SK-N-SH (cell line): ENCODE measurements at regions not wholly inside any gene's neighbourhood (a gene's known extent, or its start where the extent isn't known, plus 50 kb on each side); places are given as distances from the start of the nearest gene placed in this dataset.

Source experiments
- CTCF ChIA-PET: fragments of 300-600, 350-600 bp; formaldehyde crosslinking; extraction: SDS; loops from one replicate; lab custom pipeline; 2021; lab: Yijun Ruan, JAX
- POLR2A ChIA-PET: fragments of 350-600 bp; sonication (Branson Sonifier 250); formaldehyde crosslinking; extraction: SDS; loops from one replicate; lab custom pipeline; 2020; ENCODE audit warnings: antibody characterized with exemption, inconsistent platforms; lab: Yijun Ruan, JAX
- DNase-seq: peaks from one replicate; pipeline ENCODE4 v3.0.0; 2012
- H2AFZ ChIP-seq: fragments of 200-600 bp; sonication (generic); 2 replicates; pipeline ENCODE4 v1.8.1; 2016; ENCODE audit warnings: antibody characterized with exemption, mild to moderate bottlenecking, low read depth
- H3F3A ChIP-seq: fragments of 200-600 bp; sonication (generic); replicated peaks from 2 replicates; pipeline ENCODE3; 2016; ENCODE audit warnings: antibody characterized with exemption, mild to moderate bottlenecking; ENCODE audit not compliant: insufficient read depth
- H3K27ac ChIP-seq, 2 experiments: fragments of 200-500 bp in 1 of 2; fragments of 200-600 bp in 1 of 2; sonication (Bioruptor generic) in 1 of 2; sonication (generic), shearing (Covaris generic) in 1 of 2; 2 replicates each; pipeline versions ENCODE4 v1.5.1 to v1.6.1; 2014 to 2016; ENCODE audit warnings: low read depth in 2 of 2, inconsistent platforms in 1 of 2, low read length in 1 of 2, mild to moderate bottlenecking in 1 of 2, mixed read lengths in 1 of 2
- H3K27me3 ChIP-seq: fragments of 200-600 bp; sonication (generic), shearing (Covaris generic); 2 replicates; pipeline ENCODE4 v1.6.1; 2016; ENCODE audit warnings: mixed run types; ENCODE audit not compliant: insufficient read depth
- H3K36me3 ChIP-seq, 2 experiments: fragments of 200-500 bp in 1 of 2; fragments of 200-600 bp in 1 of 2; sonication (Bioruptor generic) in 1 of 2; sonication (generic) in 1 of 2; replicated peaks in 1 of 2; 2 replicates each; pipeline versions ENCODE3 to v1.5.1; 2014 to 2016; ENCODE audit warnings: low read length in 1 of 2, mild to moderate bottlenecking in 1 of 2; ENCODE audit not compliant: insufficient read depth in 2 of 2, control insufficient read depth in 1 of 2
- H3K4me1 ChIP-seq, 2 experiments: fragments of 200-500 bp in 1 of 2; fragments of 200-600 bp in 1 of 2; sonication (Bioruptor generic) in 1 of 2; sonication (generic), shearing (Covaris generic) in 1 of 2; 2 replicates each; pipeline versions ENCODE4 v1.5.1 to v1.6.1; 2014 to 2016; ENCODE audit warnings: low read depth in 1 of 2, low read length in 1 of 2, mixed run types in 1 of 2; ENCODE audit not compliant: insufficient read depth in 2 of 2, control insufficient read depth in 1 of 2
- H3K4me2 ChIP-seq: fragments of 200-600 bp; sonication (generic), shearing (Covaris generic); 2 replicates; pipeline ENCODE4 v1.6.1; 2017; ENCODE audit warnings: mixed run types
- H3K4me3 ChIP-seq, 2 experiments: fragments of 200-500 bp in 1 of 2; fragments of 200-600 bp in 1 of 2; sonication (Bioruptor generic) in 1 of 2; sonication (generic), shearing (Covaris generic) in 1 of 2; 2 replicates each; pipeline versions ENCODE4 v1.5.1 to v1.8.1; 2014 to 2016; ENCODE audit warnings: low read depth in 2 of 2, inconsistent platforms in 1 of 2, low read length in 1 of 2, mild to moderate bottlenecking in 1 of 2, mixed read lengths in 1 of 2, moderate library complexity in 1 of 2
- H3K79me2 ChIP-seq: fragments of 200-600 bp; sonication (generic); 2 replicates; pipeline ENCODE4 v1.8.1; 2017; ENCODE audit warnings: mild to moderate bottlenecking; ENCODE audit not compliant: insufficient read depth
- H3K9ac ChIP-seq: fragments of 200-600 bp; sonication (generic); 2 replicates; pipeline ENCODE4 v1.6.1; 2017; ENCODE audit warnings: mixed run types
- H3K9me2 ChIP-seq: fragments of 200-600 bp; sonication (generic); 2 replicates; pipeline ENCODE4 v1.6.1; 2017; ENCODE audit warnings: mixed run types
- H3K9me3 ChIP-seq: fragments of 200-600 bp; sonication (generic); 2 replicates; pipeline ENCODE4 v1.6.1; 2017; ENCODE audit warnings: mixed run types, mild to moderate bottlenecking, moderate library complexity
- H4K20me1 ChIP-seq: fragments of 200-600 bp; sonication (generic); 2 replicates; pipeline ENCODE4 v1.6.1; 2017; ENCODE audit warnings: mild to moderate bottlenecking, mixed run types; ENCODE audit not compliant: insufficient read depth
- CHD2 ChIP-seq: fragments of 150-350 bp; IDR thresholded peaks from 2 replicates; pipeline ENCODE4 v1.6.1; 2018; ENCODE audit warnings: low read length; ENCODE audit not compliant: partially characterized antibody
- ELF1 ChIP-seq: IDR thresholded peaks from 2 replicates; pipeline ENCODE4 v1.4.0; 2012
- EP300 ChIP-seq, 2 experiments: IDR thresholded peaks; 2 replicates each; pipeline versions ENCODE4 v1.4.0 to v1.6.1; 2012; ENCODE audit warnings: borderline replicate concordance in 1 of 2, low read depth in 1 of 2, low read length in 1 of 2
- FOSL2 ChIP-seq: IDR thresholded peaks from 2 replicates; pipeline ENCODE4 v1.4.0; 2012; ENCODE audit warnings: low read depth, mild to moderate bottlenecking, moderate library complexity, borderline replicate concordance
- FOXM1 ChIP-seq: IDR thresholded peaks from 2 replicates; pipeline ENCODE4 v1.4.0; 2012; ENCODE audit warnings: low read depth, mild to moderate bottlenecking
- GATA2 ChIP-seq: sonication (generic); formaldehyde crosslinking; IDR thresholded peaks from 2 replicates; pipeline ENCODE4 v1.5.0; 2020; ENCODE audit warnings: mild to moderate bottlenecking, missing genetic modification reagents
- IRF3 ChIP-seq: fragments of 150-350 bp; IDR thresholded peaks from 2 replicates; pipeline ENCODE4 v1.6.1; 2016; ENCODE audit warnings: mild to moderate bottlenecking, low read depth, low read length
- JUND ChIP-seq: IDR thresholded peaks from 2 replicates; pipeline ENCODE4 v1.4.0; 2012
- MAX ChIP-seq: IDR thresholded peaks from 2 replicates; pipeline ENCODE4 v1.4.0; 2012; ENCODE audit warnings: low read depth
- MEF2A ChIP-seq: IDR thresholded peaks from 2 replicates; pipeline ENCODE4 v1.4.0; 2012; ENCODE audit warnings: low read depth, borderline replicate concordance
- MXI1 ChIP-seq: IDR thresholded peaks from 2 replicates; pipeline ENCODE4 v1.6.1; 2012; ENCODE audit warnings: mild to moderate bottlenecking, low read depth, low read length, improper control_type of control experiment
- RAD21 ChIP-seq: IDR thresholded peaks from 2 replicates; pipeline ENCODE4 v1.6.1; 2012; ENCODE audit warnings: mild to moderate bottlenecking, low read length
- RFX5 ChIP-seq: IDR thresholded peaks from 2 replicates; pipeline ENCODE4 v1.6.1; 2012; ENCODE audit warnings: mild to moderate bottlenecking, improper control_type of control experiment, low read length
- SIN3A ChIP-seq: IDR thresholded peaks from 2 replicates; pipeline ENCODE4 v1.6.1; 2012; ENCODE audit warnings: low read depth, mild to moderate bottlenecking, low read length, moderate library complexity, borderline replicate concordance
- SMC3 ChIP-seq: IDR thresholded peaks from 2 replicates; pipeline ENCODE4 v1.6.1; 2012; ENCODE audit warnings: low read depth, low read length, improper control_type of control experiment
- TAF1 ChIP-seq: IDR thresholded peaks from 2 replicates; pipeline ENCODE4 v1.6.1; 2012; ENCODE audit warnings: low read depth, mild to moderate bottlenecking, low read length, moderate library complexity, borderline replicate concordance
- TCF12 ChIP-seq: IDR thresholded peaks from 2 replicates; pipeline ENCODE4 v1.4.0; 2012
- TEAD4 ChIP-seq: IDR thresholded peaks from 2 replicates; pipeline ENCODE4 v1.4.0; 2012; ENCODE audit warnings: mild to moderate bottlenecking, borderline replicate concordance; ENCODE audit not compliant: insufficient read depth
- USF2 ChIP-seq: fragments of 150-350 bp; IDR thresholded peaks from 2 replicates; pipeline ENCODE4 v1.6.1; 2017; ENCODE audit warnings: antibody characterized with exemption, low read length, low read depth, borderline replicate concordance
- YY1 ChIP-seq: IDR thresholded peaks from 2 replicates; pipeline ENCODE4 v1.4.0; 2012; ENCODE audit warnings: low read depth, mild to moderate bottlenecking
- WGBS: methylation state at CpG from one replicate; pipeline ENCODE4 v1.1.6; 2017; ENCODE audit warnings: low lambda C conversion rate; 5-methylcytosine and 5-hydroxymethylcytosine counted together
- TF ChIP-seq, protein P1 (sequence below): IDR thresholded peaks from 2 replicates; pipeline ENCODE4; 2012
- TF ChIP-seq, protein P2 (sequence below): IDR thresholded peaks from 2 replicates; pipeline ENCODE4 v1.6.1; 2012; ENCODE audit warnings: mild to moderate bottlenecking, low read depth, low read length, moderate library complexity
- TF ChIP-seq, protein P3 (sequence below): fragments of 200-600 bp; sonication (generic); IDR thresholded peaks from 2 replicates; pipeline ENCODE4 v1.6.1; 2017; ENCODE audit warnings: antibody characterized with exemption, mild to moderate bottlenecking, moderate library complexity
- TF ChIP-seq, protein P4 (sequence below): IDR thresholded peaks from 2 replicates; pipeline ENCODE4 v1.4.0; 2012; ENCODE audit warnings: low read depth, borderline replicate concordance

GRCh38 chr17:71870546-71870862, 250.3 kb upstream of the SOX9 start:
- no peaks in the 10 kb centered on the region for H3F3A ChIP-seq
- peak; percentile 75 for DNase-seq
- WGBS: 25% methylated on average over 1 of the region's 1 CpG
- POLR2A ChIA-PET: no interaction called here
- H3K9ac ChIP-seq: no peak overlapping the region
- no peak overlapping the region for H3K4me2 ChIP-seq
- H3K9me2 ChIP-seq: no peaks in the 10 kb centered on the region
- H3K9me3 ChIP-seq: no peaks in the 10 kb centered on the region
- H4K20me1 ChIP-seq: no peaks in the 10 kb centered on the region
- H3K27ac ChIP-seq: peak overlapping the region in 1 of 2 experiments; percentile 25; a peak in 2 of 4 replicates
- no peaks in the 10 kb centered on the region for H3K36me3 ChIP-seq
- no peak overlapping the region for H2AFZ ChIP-seq
- CTCF ChIA-PET: interaction anchor here (0.6 kb wide), 2 partner anchors 14 to 98 kb away, joined by 3 read pairs; no protein-coding TSS in a partner anchor
- H3K4me1 ChIP-seq: peaks cover 0 to 20% of the 10 kb centered on the region in 2 experiments; a peak in 3 of 4 replicates
- no peak overlapping the region for H3K4me3 ChIP-seq
- H3K79me2 ChIP-seq: no peaks in the 10 kb centered on the region
- H3K27me3 ChIP-seq: no peaks in the 10 kb centered on the region
- peak; percentile 72 for TF ChIP-seq GATA2 (CRISPR knock-in tag)
- peak; percentile 13; the same call in 1 of the 2 replicates for TF ChIP-seq RFX5
- TF ChIP-seq MXI1: no peak
- TF ChIP-seq, protein P1, sequence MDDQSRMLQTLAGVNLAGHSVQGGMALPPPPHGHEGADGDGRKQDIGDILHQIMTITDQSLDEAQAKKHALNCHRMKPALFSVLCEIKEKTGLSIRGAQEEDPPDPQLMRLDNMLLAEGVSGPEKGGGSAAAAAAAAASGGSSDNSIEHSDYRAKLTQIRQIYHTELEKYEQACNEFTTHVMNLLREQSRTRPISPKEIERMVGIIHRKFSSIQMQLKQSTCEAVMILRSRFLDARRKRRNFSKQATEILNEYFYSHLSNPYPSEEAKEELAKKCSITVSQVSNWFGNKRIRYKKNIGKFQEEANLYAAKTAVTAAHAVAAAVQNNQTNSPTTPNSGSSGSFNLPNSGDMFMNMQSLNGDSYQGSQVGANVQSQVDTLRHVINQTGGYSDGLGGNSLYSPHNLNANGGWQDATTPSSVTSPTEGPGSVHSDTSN: peak; percentile 26; the same call in 1 of the 2 replicates
- no peak for TF ChIP-seq IRF3
- TF ChIP-seq RAD21: peak; percentile 25; the same call in 1 of the 2 replicates
- peak; percentile 74 for TF ChIP-seq CHD2
- no peak for TF ChIP-seq FOXM1
- no peak for TF ChIP-seq SIN3A
- no peak for TF ChIP-seq MEF2A
- TF ChIP-seq, protein P2, sequence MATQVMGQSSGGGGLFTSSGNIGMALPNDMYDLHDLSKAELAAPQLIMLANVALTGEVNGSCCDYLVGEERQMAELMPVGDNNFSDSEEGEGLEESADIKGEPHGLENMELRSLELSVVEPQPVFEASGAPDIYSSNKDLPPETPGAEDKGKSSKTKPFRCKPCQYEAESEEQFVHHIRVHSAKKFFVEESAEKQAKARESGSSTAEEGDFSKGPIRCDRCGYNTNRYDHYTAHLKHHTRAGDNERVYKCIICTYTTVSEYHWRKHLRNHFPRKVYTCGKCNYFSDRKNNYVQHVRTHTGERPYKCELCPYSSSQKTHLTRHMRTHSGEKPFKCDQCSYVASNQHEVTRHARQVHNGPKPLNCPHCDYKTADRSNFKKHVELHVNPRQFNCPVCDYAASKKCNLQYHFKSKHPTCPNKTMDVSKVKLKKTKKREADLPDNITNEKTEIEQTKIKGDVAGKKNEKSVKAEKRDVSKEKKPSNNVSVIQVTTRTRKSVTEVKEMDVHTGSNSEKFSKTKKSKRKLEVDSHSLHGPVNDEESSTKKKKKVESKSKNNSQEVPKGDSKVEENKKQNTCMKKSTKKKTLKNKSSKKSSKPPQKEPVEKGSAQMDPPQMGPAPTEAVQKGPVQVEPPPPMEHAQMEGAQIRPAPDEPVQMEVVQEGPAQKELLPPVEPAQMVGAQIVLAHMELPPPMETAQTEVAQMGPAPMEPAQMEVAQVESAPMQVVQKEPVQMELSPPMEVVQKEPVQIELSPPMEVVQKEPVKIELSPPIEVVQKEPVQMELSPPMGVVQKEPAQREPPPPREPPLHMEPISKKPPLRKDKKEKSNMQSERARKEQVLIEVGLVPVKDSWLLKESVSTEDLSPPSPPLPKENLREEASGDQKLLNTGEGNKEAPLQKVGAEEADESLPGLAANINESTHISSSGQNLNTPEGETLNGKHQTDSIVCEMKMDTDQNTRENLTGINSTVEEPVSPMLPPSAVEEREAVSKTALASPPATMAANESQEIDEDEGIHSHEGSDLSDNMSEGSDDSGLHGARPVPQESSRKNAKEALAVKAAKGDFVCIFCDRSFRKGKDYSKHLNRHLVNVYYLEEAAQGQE: no peak
- peak; percentile 11; the same call in 1 of the 2 replicates for TF ChIP-seq TCF12
- TF ChIP-seq EP300 (IDR thresholded peaks at IDR 0.05; ENCODE audit: borderline replicate concordance in 1 of 2, low read depth in 1 of 2, low read length in 1 of 2): peak in 1 of 2 experiments; percentile 96; a peak in 2 of 4 replicates
- TF ChIP-seq, protein P3, sequence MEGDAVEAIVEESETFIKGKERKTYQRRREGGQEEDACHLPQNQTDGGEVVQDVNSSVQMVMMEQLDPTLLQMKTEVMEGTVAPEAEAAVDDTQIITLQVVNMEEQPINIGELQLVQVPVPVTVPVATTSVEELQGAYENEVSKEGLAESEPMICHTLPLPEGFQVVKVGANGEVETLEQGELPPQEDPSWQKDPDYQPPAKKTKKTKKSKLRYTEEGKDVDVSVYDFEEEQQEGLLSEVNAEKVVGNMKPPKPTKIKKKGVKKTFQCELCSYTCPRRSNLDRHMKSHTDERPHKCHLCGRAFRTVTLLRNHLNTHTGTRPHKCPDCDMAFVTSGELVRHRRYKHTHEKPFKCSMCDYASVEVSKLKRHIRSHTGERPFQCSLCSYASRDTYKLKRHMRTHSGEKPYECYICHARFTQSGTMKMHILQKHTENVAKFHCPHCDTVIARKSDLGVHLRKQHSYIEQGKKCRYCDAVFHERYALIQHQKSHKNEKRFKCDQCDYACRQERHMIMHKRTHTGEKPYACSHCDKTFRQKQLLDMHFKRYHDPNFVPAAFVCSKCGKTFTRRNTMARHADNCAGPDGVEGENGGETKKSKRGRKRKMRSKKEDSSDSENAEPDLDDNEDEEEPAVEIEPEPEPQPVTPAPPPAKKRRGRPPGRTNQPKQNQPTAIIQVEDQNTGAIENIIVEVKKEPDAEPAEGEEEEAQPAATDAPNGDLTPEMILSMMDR: no peak
- no peak for TF ChIP-seq ELF1
- TF ChIP-seq TEAD4: no peak
- TF ChIP-seq, protein P4, sequence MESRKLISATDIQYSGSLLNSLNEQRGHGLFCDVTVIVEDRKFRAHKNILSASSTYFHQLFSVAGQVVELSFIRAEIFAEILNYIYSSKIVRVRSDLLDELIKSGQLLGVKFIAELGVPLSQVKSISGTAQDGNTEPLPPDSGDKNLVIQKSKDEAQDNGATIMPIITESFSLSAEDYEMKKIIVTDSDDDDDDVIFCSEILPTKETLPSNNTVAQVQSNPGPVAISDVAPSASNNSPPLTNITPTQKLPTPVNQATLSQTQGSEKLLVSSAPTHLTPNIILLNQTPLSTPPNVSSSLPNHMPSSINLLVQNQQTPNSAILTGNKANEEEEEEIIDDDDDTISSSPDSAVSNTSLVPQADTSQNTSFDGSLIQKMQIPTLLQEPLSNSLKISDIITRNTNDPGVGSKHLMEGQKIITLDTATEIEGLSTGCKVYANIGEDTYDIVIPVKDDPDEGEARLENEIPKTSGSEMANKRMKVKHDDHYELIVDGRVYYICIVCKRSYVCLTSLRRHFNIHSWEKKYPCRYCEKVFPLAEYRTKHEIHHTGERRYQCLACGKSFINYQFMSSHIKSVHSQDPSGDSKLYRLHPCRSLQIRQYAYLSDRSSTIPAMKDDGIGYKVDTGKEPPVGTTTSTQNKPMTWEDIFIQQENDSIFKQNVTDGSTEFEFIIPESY: no peak
- no peak for TF ChIP-seq FOSL2
- no peak for TF ChIP-seq SMC3
- TF ChIP-seq USF2: no peak
- TF ChIP-seq JUND: no peak
- no peak for TF ChIP-seq MAX
- TF ChIP-seq YY1: no peak
- TF ChIP-seq TAF1: no peak
